GM10248 (cell line): ENCODE measurements at regions not wholly inside any gene's neighbourhood (a gene's known extent, or its start where the extent isn't known, plus 50 kb on each side); places are given as distances from the start of the nearest gene placed in this dataset.

Experiments
- CTCF ChIA-PET: fragments of 300-600 bp; sonication (Branson Sonifier 250); formaldehyde crosslinking; extraction: SDS; loops from one replicate; lab custom pipeline; 2021; ENCODE audit warnings: antibody characterized with exemption; lab: Yijun Ruan, JAX
- POLR2A ChIA-PET: fragments of 350-650 bp; sonication (Branson Sonifier 250); formaldehyde crosslinking; extraction: SDS; loops from one replicate; lab custom pipeline; 2020; ENCODE audit warnings: antibody characterized with exemption; lab: Yijun Ruan, JAX
- DNase-seq: peaks from one replicate; pipeline ENCODE4 v3.0.0; 2012; ENCODE audit errors: extremely low spot score
- TF ChIP-seq, protein P1 (sequence below): IDR thresholded peaks from 2 replicates; pipeline ENCODE4 v1.5.1; 2012; ENCODE audit warnings: mild to moderate bottlenecking, low read depth; ENCODE audit errors: extremely low read depth, missing control alignments, control extremely low read depth

DNA sequence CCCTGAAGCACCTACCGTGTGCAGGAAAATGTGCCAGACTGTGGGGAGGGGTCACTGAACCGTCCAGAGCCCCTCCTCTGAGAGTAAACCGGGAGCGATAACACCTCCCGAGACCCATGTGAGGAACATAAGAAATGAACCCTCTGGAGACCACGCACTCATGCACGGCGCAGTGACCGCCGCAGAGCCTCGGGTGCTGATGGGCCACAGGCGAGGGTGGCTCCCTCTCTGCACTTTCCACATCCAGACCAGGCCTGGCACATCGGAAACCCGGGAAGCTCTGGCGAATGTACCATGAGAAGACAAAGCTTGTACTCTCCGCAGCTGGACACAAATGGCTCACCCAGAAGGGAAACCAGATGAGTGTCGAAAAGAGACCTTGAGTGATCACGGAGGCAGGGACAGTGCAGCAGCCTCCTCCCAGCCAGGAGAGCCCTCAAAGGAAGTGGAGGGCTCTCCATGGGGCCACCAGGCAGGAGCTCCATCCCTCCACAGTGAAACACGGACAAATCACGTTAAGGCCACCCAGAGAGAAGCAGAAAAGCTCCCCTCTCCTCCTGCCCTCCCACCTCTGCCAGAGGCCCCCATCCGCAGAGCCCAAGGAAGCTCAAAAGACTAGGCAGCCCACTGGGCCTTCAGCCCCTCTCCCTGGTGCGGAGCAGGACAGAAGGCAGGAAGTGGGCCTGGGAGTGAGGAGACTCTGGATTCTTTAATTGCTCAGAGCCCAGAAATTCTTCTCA is 178.1 kb upstream of the PPP2R2D start:
- DNase-seq: no peak
- TF ChIP-seq, protein P1, sequence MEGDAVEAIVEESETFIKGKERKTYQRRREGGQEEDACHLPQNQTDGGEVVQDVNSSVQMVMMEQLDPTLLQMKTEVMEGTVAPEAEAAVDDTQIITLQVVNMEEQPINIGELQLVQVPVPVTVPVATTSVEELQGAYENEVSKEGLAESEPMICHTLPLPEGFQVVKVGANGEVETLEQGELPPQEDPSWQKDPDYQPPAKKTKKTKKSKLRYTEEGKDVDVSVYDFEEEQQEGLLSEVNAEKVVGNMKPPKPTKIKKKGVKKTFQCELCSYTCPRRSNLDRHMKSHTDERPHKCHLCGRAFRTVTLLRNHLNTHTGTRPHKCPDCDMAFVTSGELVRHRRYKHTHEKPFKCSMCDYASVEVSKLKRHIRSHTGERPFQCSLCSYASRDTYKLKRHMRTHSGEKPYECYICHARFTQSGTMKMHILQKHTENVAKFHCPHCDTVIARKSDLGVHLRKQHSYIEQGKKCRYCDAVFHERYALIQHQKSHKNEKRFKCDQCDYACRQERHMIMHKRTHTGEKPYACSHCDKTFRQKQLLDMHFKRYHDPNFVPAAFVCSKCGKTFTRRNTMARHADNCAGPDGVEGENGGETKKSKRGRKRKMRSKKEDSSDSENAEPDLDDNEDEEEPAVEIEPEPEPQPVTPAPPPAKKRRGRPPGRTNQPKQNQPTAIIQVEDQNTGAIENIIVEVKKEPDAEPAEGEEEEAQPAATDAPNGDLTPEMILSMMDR: no peak
- CTCF ChIA-PET: no interaction called here
- POLR2A ChIA-PET: no interaction called here

DNA sequence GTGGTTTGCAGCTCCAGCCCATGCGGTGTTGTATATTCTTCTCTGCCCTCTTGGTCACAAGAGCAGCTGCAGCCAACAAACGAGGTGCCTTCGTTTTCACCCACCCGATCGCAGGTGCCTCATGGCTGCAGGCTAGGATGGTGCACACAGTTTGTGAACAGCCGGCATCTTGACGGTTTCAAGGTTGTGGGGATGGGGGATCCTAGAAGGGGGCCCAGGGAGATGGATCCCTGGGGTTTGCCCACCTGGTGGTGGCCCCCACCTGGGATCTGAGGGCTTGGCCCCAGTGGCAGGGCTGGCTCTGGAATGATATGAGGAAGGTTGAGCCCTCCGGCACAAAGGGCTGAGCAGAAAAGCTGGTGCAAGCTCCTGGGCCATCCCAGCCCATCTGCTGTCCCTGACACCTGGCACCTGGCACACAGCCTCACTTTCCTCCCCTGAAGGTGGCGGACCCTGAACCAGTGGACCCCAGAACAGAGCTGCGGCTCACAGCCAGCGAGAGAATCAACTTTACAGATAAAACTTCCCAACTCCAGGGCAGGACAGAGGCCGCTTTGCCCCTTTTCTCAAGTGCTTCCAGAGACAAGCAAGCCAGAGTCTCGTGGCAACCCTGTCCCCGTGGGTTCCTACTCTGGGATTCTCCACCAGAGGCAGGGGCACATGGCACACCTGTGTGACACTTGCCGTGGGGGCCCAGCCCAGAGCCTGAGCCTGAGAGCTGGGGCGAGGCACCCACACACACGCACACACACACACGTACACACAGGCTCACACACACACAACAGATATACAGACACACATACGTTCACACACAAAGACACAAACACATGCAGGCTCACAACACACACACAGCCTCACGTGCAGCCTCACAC is 177.3 kb upstream of the PPP2R2D start:
- TF ChIP-seq, protein P1: no peak
- no peak for DNase-seq
- ChIA-PET CTCF (no interaction called here), POLR2A (no interaction called here)

DNA sequence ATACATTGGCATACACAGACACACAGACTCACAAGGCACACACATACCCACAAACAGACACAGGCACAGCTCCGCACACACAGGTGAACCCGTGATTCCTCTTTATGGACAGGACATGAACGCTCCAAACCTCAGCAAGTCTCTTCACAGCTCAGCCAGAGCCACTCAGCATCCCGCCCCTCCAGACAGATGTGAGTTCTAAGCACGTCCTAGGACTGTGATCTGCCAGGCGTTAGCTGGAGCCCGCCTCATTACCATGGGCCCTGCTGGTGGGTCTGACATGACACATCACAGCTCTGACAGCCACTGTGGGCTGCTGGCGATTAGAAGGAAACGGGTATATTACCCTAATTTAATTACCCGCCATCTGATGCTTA is 176.7 kb upstream of the PPP2R2D start:
- ChIA-PET CTCF (no interaction called here), POLR2A (no interaction called here)
- TF ChIP-seq, protein P1: no peak
- DNase-seq: no peak

DNA sequence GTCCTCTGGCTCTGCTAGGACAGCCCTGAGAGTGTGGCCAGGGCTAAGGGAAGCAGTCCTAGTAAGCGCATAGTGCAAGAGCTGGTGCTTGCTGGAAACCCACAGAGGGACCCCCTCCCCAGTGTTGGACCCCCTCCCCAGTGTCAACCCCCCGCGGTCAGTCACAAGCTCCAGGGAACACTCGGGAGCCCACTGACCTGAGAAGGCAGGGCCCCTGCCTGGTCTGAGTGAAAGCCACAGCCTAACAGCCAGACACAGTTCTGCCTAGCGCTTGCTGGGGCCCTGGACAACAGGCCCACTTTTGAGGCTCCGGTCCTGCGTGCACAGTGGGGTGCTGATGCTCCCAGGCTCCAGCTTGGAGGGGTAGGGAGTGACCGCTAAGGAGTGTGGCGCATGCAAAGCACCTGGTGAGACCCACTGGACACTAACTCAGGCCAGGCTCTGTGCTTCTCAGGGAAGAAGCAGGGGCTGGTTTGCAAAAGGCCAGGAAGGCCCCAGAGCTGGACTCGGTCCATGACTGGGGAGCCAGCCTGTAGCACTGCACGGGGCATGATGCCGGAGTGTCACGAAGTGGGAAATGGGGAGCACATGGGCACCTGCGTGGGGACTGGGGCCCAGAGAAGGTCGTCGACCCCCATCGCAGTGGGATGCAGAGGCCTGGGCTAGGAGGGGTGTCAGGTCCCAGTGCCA is 175.8 kb upstream of the PPP2R2D start:
- DNase-seq: no peak
- TF ChIP-seq, protein P1: no peak
- CTCF ChIA-PET: no interaction called here
- POLR2A ChIA-PET: no interaction called here

DNA sequence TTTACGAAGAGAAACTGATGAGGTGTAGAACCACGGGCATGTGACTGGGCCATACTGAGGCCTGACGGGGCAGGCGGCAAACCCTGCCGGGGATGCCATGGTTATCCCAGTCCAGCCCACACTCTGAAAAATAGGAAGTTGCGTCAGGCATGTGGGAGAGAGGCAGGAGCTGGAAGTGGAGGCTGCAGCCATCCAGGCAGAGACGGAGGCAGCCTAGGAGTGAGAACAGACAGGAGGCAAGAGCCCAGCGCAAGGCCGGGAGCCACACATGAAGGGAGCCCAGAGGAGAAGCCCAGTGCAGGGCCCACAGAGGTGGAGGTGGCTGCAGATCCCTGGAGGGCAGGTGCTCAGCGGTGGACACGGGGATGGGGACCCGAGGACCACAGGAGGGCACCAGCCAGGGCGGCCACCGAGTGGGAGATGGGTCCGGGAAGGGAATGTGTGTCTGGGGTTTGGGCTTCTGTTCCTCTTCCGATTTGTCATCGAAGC is 175.2 kb upstream of the PPP2R2D start:
- ChIA-PET POLR2A (no interaction called here), CTCF (no interaction called here)
- TF ChIP-seq, protein P1: no peak
- no peak for DNase-seq
